SK-N-MC (cell line): ENCODE measurements at regions not wholly inside any gene's neighbourhood (a gene's known extent, or its start where the extent isn't known, plus 50 kb on each side); places are given as distances from the start of the nearest gene placed in this dataset.

ENCODE experiments used
- DNase-seq: peaks from one replicate; pipeline ENCODE4 v3.0.0-alpha.2; 2011; ENCODE audit warnings: low read depth, low spot score
- H3K27ac ChIP-seq: fragments of 200-600 bp; sonication (generic); 2 replicates; pipeline ENCODE4 v1.5.1; 2016; ENCODE audit warnings: mixed run types
- H3K36me3 ChIP-seq: fragments of 200-600 bp; sonication (generic); 2 replicates; pipeline ENCODE4 v1.6.1; 2017; ENCODE audit warnings: antibody characterized with exemption, low read length, mixed read lengths; ENCODE audit not compliant: insufficient read depth
- H3K4me3 ChIP-seq: fragments of 200-600 bp; sonication (generic); 2 replicates; pipeline ENCODE4 v1.5.1; 2016
- H3K9ac ChIP-seq: fragments of 200-600 bp; sonication (generic); 2 replicates; pipeline ENCODE4 v1.8.0; 2017; ENCODE audit warnings: mixed run types, mixed read lengths; ENCODE audit not compliant: insufficient read length
- H3K9me3 ChIP-seq: fragments of 200-600 bp; sonication (generic); 2 replicates; pipeline ENCODE4 v1.6.1; 2017; ENCODE audit warnings: low read depth, mild to moderate bottlenecking, antibody characterized with exemption, low read length, moderate library complexity, mixed read lengths
- EZH2 ChIP-seq: fragments of 200-600 bp; sonication (generic); IDR thresholded peaks from one replicate; pipeline ENCODE4 v1.6.1; 2017; ENCODE audit warnings: antibody characterized with exemption
- FOXP2 ChIP-seq: optimal IDR thresholded peaks from 2 replicates; pipeline ENCODE3; 2011; ENCODE audit warnings: mild to moderate bottlenecking, moderate library complexity; ENCODE audit not compliant: insufficient read depth; ENCODE audit errors: extremely low read length, control extremely low read depth
- POLR2AphosphoS5 ChIP-seq: IDR thresholded peaks from 2 replicates; pipeline ENCODE4 v1.6.1; 2012; ENCODE audit warnings: mild to moderate bottlenecking, low read depth, low read length, borderline replicate concordance

DNA sequence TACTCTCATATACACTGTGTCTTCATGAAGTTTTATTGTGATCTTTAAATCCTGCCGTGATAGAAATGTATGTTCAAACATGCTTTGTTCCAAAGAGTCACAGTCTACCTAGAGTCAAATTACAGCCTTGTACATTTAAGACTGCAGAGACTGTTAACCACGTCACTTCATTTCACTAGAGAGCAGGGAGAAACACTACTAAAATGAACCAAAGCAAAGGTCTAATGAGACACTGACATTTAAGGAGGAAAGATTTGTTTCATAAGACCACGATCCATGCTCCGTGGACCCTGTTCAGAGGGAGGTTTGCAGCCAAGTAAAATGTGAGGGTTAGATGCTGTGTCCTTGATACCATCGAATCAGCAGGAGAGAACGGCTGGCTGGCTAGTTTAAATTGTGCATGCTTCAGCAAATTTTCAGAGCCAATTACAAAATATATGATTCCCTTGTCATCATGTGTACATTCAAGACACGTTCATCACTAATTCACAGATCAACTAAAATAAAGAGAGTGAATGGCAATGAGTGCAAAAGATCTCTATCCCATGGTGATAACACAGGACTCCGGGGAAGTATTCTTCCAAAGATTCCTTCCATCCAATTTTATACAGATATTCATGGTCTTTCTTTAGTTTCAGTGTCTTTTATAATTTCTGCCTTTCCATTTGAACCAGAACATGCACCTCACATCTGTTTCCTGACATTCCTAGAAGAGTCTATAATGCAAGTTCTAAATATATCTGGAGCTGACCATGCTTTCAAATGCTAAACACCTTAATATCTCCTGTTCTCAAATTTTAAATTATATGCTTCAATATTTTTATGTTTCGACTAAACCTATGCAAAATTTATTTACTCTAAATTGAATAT, 960.9 kb upstream of the FAT3 start:
- no peak for DNase-seq
- Histone ChIP-seq H3K27ac (no peak overlapping the region), H3K9ac (no peak overlapping the region), H3K4me3 (no peak overlapping the region), H3K36me3 (no peaks in the 10 kb centered on the region), H3K9me3 (no peaks in the 10 kb centered on the region)
- TF ChIP-seq EZH2 (no peak), POLR2AphosphoS5 (no peak), FOXP2 (no peak)

DNA sequence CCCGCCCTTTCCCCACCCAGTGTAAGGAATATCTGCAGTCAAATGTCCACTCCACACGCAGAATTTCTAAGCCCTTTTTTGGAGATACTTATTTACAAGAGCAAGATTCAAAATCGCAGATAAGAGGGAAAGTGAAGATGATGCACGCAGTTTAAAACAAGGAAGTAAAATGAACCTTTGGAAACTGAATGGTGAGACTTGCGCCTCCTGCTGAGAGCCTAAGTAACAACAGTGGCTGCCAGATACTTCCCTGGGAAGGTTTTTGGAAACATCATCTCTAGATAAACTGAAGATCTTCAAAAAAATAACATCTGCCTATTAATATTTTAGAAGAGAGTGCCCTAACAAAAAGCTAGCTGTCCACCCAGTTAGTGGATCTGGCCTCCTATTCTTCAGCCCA, 963.1 kb upstream of the FAT3 start:
- no peak overlapping the region for H3K27ac ChIP-seq
- no peak for TF ChIP-seq FOXP2
- no peak for TF ChIP-seq POLR2AphosphoS5
- TF ChIP-seq EZH2: no peak
- H3K9me3 ChIP-seq: no peaks in the 10 kb centered on the region
- no peak for DNase-seq
- no peaks in the 10 kb centered on the region for H3K36me3 ChIP-seq
- no peak overlapping the region for H3K4me3 ChIP-seq
- no peak overlapping the region for H3K9ac ChIP-seq

DNA sequence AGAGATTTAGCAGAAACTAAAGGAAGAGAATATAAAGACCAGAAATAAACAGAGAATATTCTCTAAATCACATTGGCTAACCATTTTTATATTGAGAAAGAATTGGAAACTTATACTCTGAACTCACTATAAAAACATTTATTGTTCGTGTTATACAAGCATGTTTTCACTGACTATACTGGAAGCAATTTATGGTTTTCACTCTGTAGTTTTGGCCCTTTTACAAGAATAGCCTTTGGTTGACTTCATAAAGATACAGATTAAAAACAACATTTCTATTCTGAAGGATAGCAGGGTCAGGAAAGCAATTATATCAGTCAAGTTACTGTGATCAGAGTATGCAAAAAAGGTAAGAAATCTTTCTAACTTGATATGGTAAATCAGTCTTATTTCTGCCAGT, 965.7 kb upstream of the FAT3 start:
- H3K9me3 ChIP-seq: no peaks in the 10 kb centered on the region
- H3K27ac ChIP-seq: no peak overlapping the region
- H3K36me3 ChIP-seq: no peaks in the 10 kb centered on the region
- DNase-seq: no peak
- no peak overlapping the region for H3K4me3 ChIP-seq
- TF ChIP-seq FOXP2: no peak
- no peak for TF ChIP-seq POLR2AphosphoS5
- H3K9ac ChIP-seq: no peak overlapping the region

DNA sequence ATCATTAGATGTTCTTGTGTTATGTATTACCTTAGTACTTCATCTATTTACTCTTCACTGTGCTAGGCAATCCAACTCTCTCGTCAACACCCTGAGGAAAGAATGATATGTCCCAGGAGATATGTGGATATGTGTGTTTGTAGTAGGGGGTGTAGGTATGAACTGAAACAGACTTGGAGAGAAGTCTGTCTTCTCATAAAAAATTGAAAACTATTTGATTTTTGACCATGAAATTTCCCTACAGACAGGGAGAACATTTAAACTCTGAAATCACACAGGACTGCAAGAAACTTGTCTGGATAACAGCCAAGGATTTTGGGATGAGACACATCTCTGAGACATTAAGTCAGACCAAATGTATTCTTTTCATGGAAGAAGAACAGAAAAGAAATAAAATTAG, 967.0 kb upstream of the FAT3 start:
- no peak overlapping the region for H3K9ac ChIP-seq
- no peak for TF ChIP-seq EZH2
- TF ChIP-seq POLR2AphosphoS5: no peak
- TF ChIP-seq FOXP2: no peak
- no peak overlapping the region for H3K4me3 ChIP-seq
- DNase-seq: no peak
- no peaks in the 10 kb centered on the region for H3K9me3 ChIP-seq
- H3K36me3 ChIP-seq: no peaks in the 10 kb centered on the region
- peak overlapping the region; percentile 60; the same call in 1 of the 2 replicates for H3K27ac ChIP-seq

DNA sequence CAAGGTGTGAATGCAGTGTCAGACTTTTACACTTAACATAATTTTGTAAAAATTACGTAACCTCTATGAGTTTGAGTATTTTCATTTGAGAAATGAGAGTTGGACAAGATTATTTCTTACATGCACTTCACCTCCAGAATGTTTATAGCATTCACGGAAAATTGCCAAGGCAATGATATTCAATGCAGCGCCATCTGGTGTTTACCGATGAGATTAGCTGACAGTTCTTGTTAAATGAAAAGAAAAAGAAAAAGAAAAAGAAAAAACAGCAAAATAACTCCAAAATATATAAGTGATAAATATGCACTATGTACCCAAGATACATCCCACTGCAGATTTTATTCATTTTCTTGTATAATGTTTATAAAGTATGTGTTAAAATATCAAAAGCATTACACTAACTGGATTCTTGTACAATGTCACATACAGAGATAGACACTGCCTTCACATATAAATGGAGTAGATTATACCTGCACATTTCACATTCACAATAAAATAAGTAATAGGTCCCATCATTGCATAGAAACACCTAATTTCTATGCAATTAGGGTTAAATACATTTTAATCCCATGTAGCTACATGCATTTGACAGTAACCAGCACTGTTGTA, 976.3 kb upstream of the FAT3 start:
- H3K9ac ChIP-seq: no peak overlapping the region
- H3K27ac ChIP-seq: no peak overlapping the region
- H3K9me3 ChIP-seq: no peaks in the 10 kb centered on the region
- no peak overlapping the region for H3K4me3 ChIP-seq
- TF ChIP-seq EZH2: no peak
- no peaks in the 10 kb centered on the region for H3K36me3 ChIP-seq
- DNase-seq: peak; percentile 48

DNA sequence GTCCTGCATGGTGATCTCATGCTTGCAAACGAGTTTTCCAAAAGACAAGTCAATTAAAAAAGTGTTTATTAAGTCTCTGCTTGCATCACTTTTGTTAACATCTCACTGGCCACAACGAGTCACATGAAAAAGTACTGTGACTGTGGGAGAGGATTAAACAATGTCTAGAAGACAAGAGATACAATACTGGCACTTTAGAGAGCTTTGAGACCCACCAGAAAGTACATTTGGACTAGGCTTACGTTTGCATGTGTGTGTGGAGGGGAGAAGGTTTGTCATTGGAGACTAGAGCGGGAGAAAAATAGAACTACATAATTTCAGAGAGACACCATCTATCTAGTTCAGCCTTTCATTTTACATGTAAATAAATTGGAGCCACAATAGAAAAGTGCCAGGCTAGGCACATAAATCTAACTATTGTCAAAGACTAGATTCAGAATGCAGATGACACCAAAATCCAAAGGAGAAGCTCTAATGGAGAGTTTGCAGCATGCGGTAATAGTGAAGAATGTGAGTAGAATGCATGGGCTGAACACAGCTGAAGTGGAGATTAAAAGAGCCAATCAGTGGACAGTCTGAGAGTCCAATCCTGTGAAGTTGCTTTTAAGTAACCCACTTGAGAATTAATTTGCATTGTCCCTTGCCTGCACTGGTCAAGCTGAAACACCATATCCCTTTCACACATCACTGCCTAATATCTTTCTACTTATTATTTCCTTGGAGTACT, 977.4 kb upstream of the FAT3 start:
- Histone ChIP-seq H3K4me3 (no peak overlapping the region), H3K9me3 (no peaks in the 10 kb centered on the region), H3K36me3 (no peaks in the 10 kb centered on the region), H3K27ac (no peak overlapping the region), H3K9ac (no peak overlapping the region)
- TF ChIP-seq POLR2AphosphoS5: no peak
- no peak for TF ChIP-seq EZH2
- TF ChIP-seq FOXP2: no peak
- no peak for DNase-seq

DNA sequence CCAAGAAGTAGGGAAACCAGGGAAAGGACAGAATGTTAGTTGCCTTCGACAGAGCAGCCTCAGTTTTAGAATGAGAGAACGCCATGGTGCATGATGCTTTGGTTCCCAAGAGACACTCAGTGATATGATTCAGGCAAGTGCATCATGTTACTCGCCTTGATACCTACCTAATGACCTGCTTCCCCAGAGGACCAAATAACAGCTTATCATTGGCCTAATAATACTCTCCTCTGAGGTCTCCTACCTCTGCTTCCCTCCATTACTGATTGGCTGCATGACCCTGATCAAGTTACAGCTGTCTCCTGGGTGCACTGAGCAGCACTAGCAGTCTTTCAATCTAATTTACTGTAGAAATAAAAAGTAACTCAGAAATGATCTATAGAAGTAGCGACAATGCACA, 979.7 kb upstream of the FAT3 start:
- TF ChIP-seq FOXP2: no peak
- TF ChIP-seq POLR2AphosphoS5: no peak
- TF ChIP-seq EZH2: no peak
- no peaks in the 10 kb centered on the region for H3K9me3 ChIP-seq
- no peak overlapping the region for H3K9ac ChIP-seq
- no peak overlapping the region for H3K27ac ChIP-seq
- DNase-seq: no peak
- H3K4me3 ChIP-seq: no peak overlapping the region
- no peaks in the 10 kb centered on the region for H3K36me3 ChIP-seq

DNA sequence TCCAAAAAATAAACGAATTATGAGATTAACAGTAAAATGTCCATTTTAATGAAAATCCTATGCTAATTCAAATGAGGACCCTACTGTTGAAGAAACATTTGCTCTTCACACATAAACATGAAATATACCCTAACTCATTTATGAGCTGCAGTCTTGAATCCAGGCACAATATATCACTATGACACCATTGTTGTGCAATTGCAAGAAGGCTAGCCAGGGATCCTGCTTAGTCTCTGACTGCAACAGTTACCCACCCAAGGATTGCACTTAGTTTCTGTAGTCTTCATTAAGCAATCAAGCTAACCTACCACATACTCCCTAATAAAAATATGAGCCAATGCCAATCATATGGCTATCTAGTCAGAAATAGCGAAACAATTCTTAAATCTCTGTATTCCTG, 981.0 kb upstream of the FAT3 start:
- TF ChIP-seq EZH2 (no peak), POLR2AphosphoS5 (no peak), FOXP2 (no peak)
- H3K9ac ChIP-seq: no peak overlapping the region

More for the DNA sequence above, 981.0 kb upstream of the FAT3 start:
- no peak overlapping the region for H3K4me3 ChIP-seq
- no peaks in the 10 kb centered on the region for H3K9me3 ChIP-seq
- 0 out of 2 replicates have a peak overlapping the region, but pooled peaks have one; percentile 81 for H3K27ac ChIP-seq
- H3K36me3 ChIP-seq: no peaks in the 10 kb centered on the region
- DNase-seq: no peak
